A673 (cell line): ENCODE measurements at regions not wholly inside any gene's neighbourhood (a gene's known extent, or its start where the extent isn't known, plus 50 kb on each side); places are given as distances from the start of the nearest gene placed in this dataset.

ENCODE experiments used
- BruUV-seq: library from RNA; stranded (reverse); fragments of 400-500 nt; replicated peaks from 2 replicates; lab custom pipeline; 2021; lab: Mats Ljungman, UMichigan
- CTCF ChIA-PET: fragments of 300-600 bp; sonication (Branson Sonifier 250); formaldehyde crosslinking; loops from one replicate; lab custom pipeline; 2022; ENCODE audit warnings: antibody characterized with exemption; lab: Charles Lee
- POLR2A ChIA-PET: fragments of 300-600 bp; sonication (Branson Sonifier 250); formaldehyde crosslinking; loops from one replicate; lab custom pipeline; 2022; ENCODE audit warnings: antibody characterized with exemption; ENCODE audit not compliant: low non-redundant PET; lab: Charles Lee
- DNase-seq: peaks from one replicate; pipeline ENCODE4 v3.0.0-alpha.2; 2015; ENCODE audit warnings: low spot score
- H3K27ac ChIP-seq: fragments of 200-600 bp; sonication (generic); 2 replicates; pipeline ENCODE4 v1.5.1; 2016; ENCODE audit warnings: mixed run types, low read depth, mild to moderate bottlenecking, mixed read lengths, antibody characterized with exemption, low read length; ENCODE audit not compliant: poor library complexity, severe bottlenecking
- H3K27me3 ChIP-seq: fragments of 200-600 bp; sonication (generic); replicated peaks from 2 replicates; pipeline ENCODE4 v1.6.1; 2017; ENCODE audit warnings: mixed run types, low read depth, mild to moderate bottlenecking, mixed read lengths, antibody characterized with exemption, low read length; ENCODE audit not compliant: insufficient read depth, poor library complexity
- H3K36me3 ChIP-seq: fragments of 200-600 bp; sonication (generic); 2 replicates; pipeline ENCODE4 v1.6.1; 2016; ENCODE audit warnings: mixed run types, mild to moderate bottlenecking, mixed read lengths, antibody characterized with exemption, low read length; ENCODE audit not compliant: insufficient read depth, poor library complexity, severe bottlenecking
- H3K4me1 ChIP-seq: fragments of 200-600 bp; sonication (generic); 2 replicates; pipeline ENCODE4 v1.6.1; 2017; ENCODE audit warnings: mixed run types, mild to moderate bottlenecking, mixed read lengths, antibody characterized with exemption, low read length; ENCODE audit not compliant: insufficient read depth, poor library complexity, severe bottlenecking
- H3K4me3 ChIP-seq: fragments of 200-600 bp; sonication (generic); 2 replicates; pipeline ENCODE4 v1.5.1; 2016; ENCODE audit warnings: low read depth, mixed run types, mild to moderate bottlenecking, mixed read lengths, low read length; ENCODE audit not compliant: poor library complexity, severe bottlenecking
- H3K9me3 ChIP-seq: fragments of 200-600 bp; sonication (generic); 2 replicates; pipeline ENCODE4 v1.6.1; 2016; ENCODE audit warnings: mixed run types, low read depth, mild to moderate bottlenecking, mixed read lengths, antibody characterized with exemption, low read length; ENCODE audit not compliant: poor library complexity, severe bottlenecking
- CTCF ChIP-seq: fragments of 300-800, 200-600 bp; sonication (generic); conservative IDR thresholded peaks from 2 replicates; pipeline ENCODE4 v1.5.1; 2017; ENCODE audit warnings: low read depth, mild to moderate bottlenecking, antibody characterized with exemption, low read length, moderate library complexity, mixed read lengths
- EZH2 ChIP-seq: fragments of 200-600 bp; sonication (generic); IDR thresholded peaks from 2 replicates; pipeline ENCODE4 v1.6.1; 2017; ENCODE audit warnings: borderline replicate concordance, low read depth, mild to moderate bottlenecking, mixed read lengths, antibody characterized with exemption, low read length; ENCODE audit not compliant: poor library complexity, severe bottlenecking
- intact Hi-C: fragments of 100-400 bp; cut with micrococcal nuclease; formaldehyde crosslinking; loops from one replicate; pipeline ENCODE4 v1.10.0; 2022; ENCODE audit not compliant: unreplicated experiment

- no TSS peak for BruUV-seq
- Histone ChIP-seq H3K4me1 (peaks cover 43% of the 10 kb centered on the region), H3K9me3 (no peaks in the 10 kb centered on the region), H3K4me3 (no peak overlapping the region), H3K36me3 (no peaks in the 10 kb centered on the region), H3K27me3 (no peaks in the 10 kb centered on the region), H3K27ac (no peak overlapping the region)
- no peak for DNase-seq
- intact Hi-C loops: loop anchor here (5.0 to 10.0 kb wide), 2 partner anchors 76 to 118 kb away; partner anchors contain the start of gene CDC42BPA
- ChIA-PET CTCF (no interaction called here), POLR2A (no interaction called here)
- TF ChIP-seq EZH2 (no peak), CTCF (no peak)
These were observed 114.7 kb upstream of the CDC42BPA start for GRCh38 chr1:227432981-227433380.

GRCh38 chr1:227432181-227432535, 113.9 kb upstream of the CDC42BPA start:
- ChIA-PET CTCF (interaction anchor here (1.0 kb wide), 1 partner anchor 111 kb away, joined by 4 read pairs; no protein-coding TSS in a partner anchor), POLR2A (interaction anchor here (0.6 to 0.7 kb wide), 2 partner anchors 176 to 468 kb away, joined by 3 read pairs; no protein-coding TSS in a partner anchor)
- intact Hi-C loops: loop anchor here (5.0 to 10.0 kb wide), 2 partner anchors 75 to 117 kb away; partner anchors contain the start of gene CDC42BPA
- Histone ChIP-seq H3K4me1 (peaks cover 40% of the 10 kb centered on the region), H3K36me3 (no peaks in the 10 kb centered on the region), H3K9me3 (no peaks in the 10 kb centered on the region), H3K27ac (peak overlapping the region; percentile 76), H3K4me3 (no peak overlapping the region), H3K27me3 (no peaks in the 10 kb centered on the region)
- BruUV-seq: no TSS peak
- DNase-seq: no peak
- TF ChIP-seq CTCF: no peak
- no peak for TF ChIP-seq EZH2

- BruUV-seq: no TSS peak
- intact Hi-C loops: loop anchor here (5.0 to 10.0 kb wide), 2 partner anchors 72 to 115 kb away; partner anchors contain the start of gene CDC42BPA
- DNase-seq: peak; percentile 73
- H3K36me3 ChIP-seq: no peaks in the 10 kb centered on the region
- CTCF ChIA-PET: interaction anchor here (0.6 kb wide), 1 partner anchor 62 kb away, joined by 5 read pairs; no protein-coding TSS in a partner anchor
- no peaks in the 10 kb centered on the region for H3K27me3 ChIP-seq
- no peaks in the 10 kb centered on the region for H3K9me3 ChIP-seq
- peak overlapping the region; percentile 13 for H3K27ac ChIP-seq
- H3K4me3 ChIP-seq: no peak overlapping the region
- POLR2A ChIA-PET: no interaction called here
- peaks cover 40% of the 10 kb centered on the region for H3K4me1 ChIP-seq
- no peak for TF ChIP-seq CTCF
- TF ChIP-seq EZH2: no peak
These were observed 111.4 kb upstream of the CDC42BPA start for GRCh38 chr1:227429447-227430359.
